ENCODE measurements at regions not wholly inside any gene's neighbourhood (a gene's known extent, or its start where the extent isn't known, plus 50 kb on each side); places are given as distances from the start of the nearest gene placed in this dataset.
A peak's percentile ranks its signal among the peaks of the same experiment; 100 is the strongest.

DNA sequence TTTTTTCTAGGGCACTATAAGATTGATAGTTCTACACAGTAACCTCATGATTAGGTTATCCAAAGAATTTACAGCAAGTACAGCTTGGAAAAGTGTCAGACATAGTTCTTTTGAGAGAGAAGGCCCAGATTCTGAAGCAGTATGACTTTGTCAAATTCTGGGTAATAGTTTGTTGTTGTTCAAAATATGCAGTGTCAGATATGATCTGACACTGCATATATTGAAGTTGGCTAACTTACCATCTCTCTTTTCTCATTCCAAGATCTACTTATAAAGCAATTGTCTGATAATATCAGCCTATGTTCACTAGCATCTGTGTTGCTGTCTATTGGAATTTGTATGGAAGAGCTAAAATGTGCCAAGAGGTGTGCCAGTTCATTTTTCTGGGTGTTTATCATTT is 160.1 kb downstream of the CTH start:
- FAIRE-seq (no peak), DNase-seq (ENCODE audit: extremely low read depth in 1 of 4, low spot score in 3 of 4) (no peak), ATAC-seq (no peak)
- no peak overlapping the region for H3K9ac ChIP-seq (ENCODE audit: insufficient read depth in 1 of 2, low read depth in 2 of 2, low read length in 2 of 2)
- no peaks in the 10 kb centered on the region for H3K27me3 ChIP-seq (ENCODE audit: control insufficient read depth in 2 of 2, insufficient read depth in 2 of 2, low read length in 2 of 2)
- no peaks in the 10 kb centered on the region for H3K36me3 ChIP-seq (ENCODE audit: control insufficient read depth, insufficient read depth, low read length)
- in situ Hi-C loops (cut with MboI), result no loop called here
- H3K79me2 ChIP-seq (ENCODE audit: control insufficient read depth, insufficient read depth, low read length), result no peaks in the 10 kb centered on the region
- no TSS peak for BruUV-seq (replicated peaks)
- ChIA-PET CTCF (ENCODE audit: low intra/inter-chr PET ratio) (no interaction called here), POLR2A (no interaction called here)
- TF ChIP-seq, protein P1, sequence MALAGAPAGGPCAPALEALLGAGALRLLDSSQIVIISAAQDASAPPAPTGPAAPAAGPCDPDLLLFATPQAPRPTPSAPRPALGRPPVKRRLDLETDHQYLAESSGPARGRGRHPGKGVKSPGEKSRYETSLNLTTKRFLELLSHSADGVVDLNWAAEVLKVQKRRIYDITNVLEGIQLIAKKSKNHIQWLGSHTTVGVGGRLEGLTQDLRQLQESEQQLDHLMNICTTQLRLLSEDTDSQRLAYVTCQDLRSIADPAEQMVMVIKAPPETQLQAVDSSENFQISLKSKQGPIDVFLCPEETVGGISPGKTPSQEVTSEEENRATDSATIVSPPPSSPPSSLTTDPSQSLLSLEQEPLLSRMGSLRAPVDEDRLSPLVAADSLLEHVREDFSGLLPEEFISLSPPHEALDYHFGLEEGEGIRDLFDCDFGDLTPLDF (CRISPR knock-in tag; IDR thresholded peaks at IDR 0.05), result no peak
- no peak for TF ChIP-seq HDAC1 (IDR thresholded peaks at IDR 0.05)
- no peak for TF ChIP-seq CHD1 (IDR thresholded peaks at IDR 0.05; ENCODE audit: low read length)
- no peak for TF ChIP-seq NR2C2 (CRISPR knock-in tag; IDR thresholded peaks at IDR 0.05)
- TF ChIP-seq NR2C2 (tag; IDR thresholded peaks at IDR 0.05), result no peak
- H3K27ac ChIP-seq (ENCODE audit: extremely low read depth, low read depth, low read length), result no peak overlapping the region
- H3K9me3 ChIP-seq (replicated peaks; ENCODE audit: control insufficient read depth, insufficient read depth, low read depth, low read length), result no peaks in the 10 kb centered on the region
- no peak overlapping the region for H3K4me3 ChIP-seq
- intact Hi-C loops (cut with micrococcal nuclease), result no loop called here
- no peaks in the 10 kb centered on the region for H4K20me1 ChIP-seq (replicated peaks; ENCODE audit: control insufficient read depth, insufficient read depth, low read length)
- no peaks in the 10 kb centered on the region for H3K4me1 ChIP-seq (replicated peaks in 1 of 2; ENCODE audit: control insufficient read depth in 2 of 2, insufficient read depth in 2 of 2, low read length in 2 of 2)
- no peak overlapping the region for H2AFZ ChIP-seq (ENCODE audit: low read depth, low read length)
- no peak overlapping the region for H3K4me2 ChIP-seq (ENCODE audit: insufficient read depth, low read length)
- H3K9me1 ChIP-seq (ENCODE audit: control insufficient read depth, insufficient read depth, low read length), result no peaks in the 10 kb centered on the region

DNA sequence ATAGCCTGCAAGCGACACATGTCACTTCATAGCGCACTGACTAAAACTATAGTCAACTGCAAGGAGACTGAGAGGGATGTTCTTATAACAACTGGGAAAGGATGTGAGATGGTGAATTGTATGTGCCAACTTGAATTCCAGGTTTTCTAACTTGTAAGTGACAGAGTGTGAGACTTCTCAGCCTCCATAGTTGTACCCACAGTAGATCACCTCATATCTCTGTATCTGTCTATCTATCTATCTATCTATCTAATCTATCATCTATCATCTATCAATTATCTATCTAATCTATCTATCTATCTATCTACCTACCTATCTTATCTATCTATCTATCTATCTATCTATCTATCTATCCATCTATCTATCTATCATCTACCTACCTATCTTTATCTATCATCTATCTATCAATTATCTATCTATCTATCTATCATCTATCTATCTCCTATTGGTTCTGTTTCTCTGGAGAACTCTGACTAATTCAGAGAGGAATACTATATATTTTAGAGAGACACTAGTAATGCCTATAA is 162.3 kb downstream of the CTH start:
- ChIA-PET POLR2A (no interaction called here), CTCF (ENCODE audit: low intra/inter-chr PET ratio) (no interaction called here)
- no peaks in the 10 kb centered on the region for H3K27me3 ChIP-seq (ENCODE audit: control insufficient read depth in 2 of 2, insufficient read depth in 2 of 2, low read length in 2 of 2)
- no peaks in the 10 kb centered on the region for H4K20me1 ChIP-seq (replicated peaks; ENCODE audit: control insufficient read depth, insufficient read depth, low read length)
- no peak overlapping the region for H3K27ac ChIP-seq (ENCODE audit: extremely low read depth, low read depth, low read length)
- 97% methylated on average over 2 of the region's 2 CpGs for WGBS (ENCODE audit: insufficient coverage, low coverage, missing lambda C conversion rate)
- no peak overlapping the region for H2AFZ ChIP-seq (ENCODE audit: low read depth, low read length)
- H3K79me2 ChIP-seq (ENCODE audit: control insufficient read depth, insufficient read depth, low read length), result no peaks in the 10 kb centered on the region
- ATAC-seq (no peak), DNase-seq (ENCODE audit: extremely low read depth in 1 of 4, low spot score in 3 of 4) (no peak), FAIRE-seq (no peak)
- no peak overlapping the region for H3K4me2 ChIP-seq (ENCODE audit: insufficient read depth, low read length)
- no peak overlapping the region for H3K4me3 ChIP-seq
- H3K9me1 ChIP-seq (ENCODE audit: control insufficient read depth, insufficient read depth, low read length), result no peaks in the 10 kb centered on the region
- no peaks in the 10 kb centered on the region for H3K9me3 ChIP-seq (replicated peaks; ENCODE audit: control insufficient read depth, insufficient read depth, low read depth, low read length)
- in situ Hi-C loops (cut with MboI), result no loop called here
- no peaks in the 10 kb centered on the region for H3K4me1 ChIP-seq (replicated peaks in 1 of 2; ENCODE audit: control insufficient read depth in 2 of 2, insufficient read depth in 2 of 2, low read length in 2 of 2)
- no peak overlapping the region for H3K9ac ChIP-seq (ENCODE audit: insufficient read depth in 1 of 2, low read depth in 2 of 2, low read length in 2 of 2)
- H3K36me3 ChIP-seq (ENCODE audit: control insufficient read depth, insufficient read depth, low read length), result no peaks in the 10 kb centered on the region
- BruUV-seq (replicated peaks), result no TSS peak
- intact Hi-C loops (cut with micrococcal nuclease), result no loop called here
- TF ChIP-seq CREBBP (IDR thresholded peaks at IDR 0.05; ENCODE audit: low read depth, low read length), result peak; percentile 95
- 0 out of 4 replicates have a peak, but pooled peaks of 1 of the 2 experiments have one; percentile 32 for TF ChIP-seq HDAC1 (IDR thresholded peaks at IDR 0.05)
- no peak for TF ChIP-seq TBL1XR1 (IDR thresholded peaks at IDR 0.05; ENCODE audit: low read length in 2 of 2)
- TF ChIP-seq ETV6 (IDR thresholded peaks at IDR 0.05; ENCODE audit: borderline replicate concordance in 1 of 2, low read depth in 2 of 2, low read length in 1 of 2), result no peak
- no peak for TF ChIP-seq ETV6 (CRISPR knock-in tag; IDR thresholded peaks at IDR 0.05; ENCODE audit: borderline replicate concordance)
- no peak for TF ChIP-seq RBM25 (IDR thresholded peaks at IDR 0.05; ENCODE audit: low read depth, low read length, severe bottlenecking)
- TF ChIP-seq BCOR (IDR thresholded peaks at IDR 0.05), result 0 out of 2 replicates have a peak, but pooled peaks have one; percentile 37
- TF ChIP-seq CHD4 (IDR thresholded peaks at IDR 0.05; ENCODE audit: insufficient read depth, insufficient replicate concordance, low read depth, low read length, poor library complexity, severe bottlenecking), result peak; percentile 41
- peak; percentile 91 for TF ChIP-seq MTA1 (IDR thresholded peaks at IDR 0.05; ENCODE audit: borderline replicate concordance)
- no peak for TF ChIP-seq ZSCAN32 (CRISPR knock-in tag; IDR thresholded peaks at IDR 0.05)
- peak; percentile 97 for TF ChIP-seq DACH1 (IDR thresholded peaks at IDR 0.05; ENCODE audit: partially characterized antibody)
- TF ChIP-seq, protein P2, sequence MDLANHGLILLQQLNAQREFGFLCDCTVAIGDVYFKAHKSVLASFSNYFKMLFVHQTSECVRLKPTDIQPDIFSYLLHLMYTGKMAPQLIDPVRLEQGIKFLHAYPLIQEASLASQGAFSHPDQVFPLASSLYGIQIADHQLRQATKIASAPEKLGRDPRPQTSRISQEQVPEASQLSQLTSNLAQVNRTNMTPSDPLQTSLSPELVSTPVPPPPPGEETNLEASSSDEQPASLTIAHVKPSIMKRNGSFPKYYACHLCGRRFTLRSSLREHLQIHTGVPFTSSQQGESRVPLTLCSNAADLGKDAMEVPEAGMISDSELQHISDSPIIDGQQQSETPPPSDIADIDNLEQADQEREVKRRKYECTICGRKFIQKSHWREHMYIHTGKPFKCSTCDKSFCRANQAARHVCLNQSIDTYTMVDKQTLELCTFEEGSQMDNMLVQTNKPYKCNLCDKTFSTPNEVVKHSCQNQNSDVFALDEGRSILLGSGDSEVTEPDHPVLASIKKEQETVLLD (IDR thresholded peaks at IDR 0.05), result peak; percentile 91

All from K562 (cell line).